Adrenal gland (tissue), 9 donors: ENCODE measurements at regions not wholly inside any gene's neighbourhood (a gene's known extent, or its start where the extent isn't known, plus 50 kb on each side); places are given as distances from the start of the nearest gene placed in this dataset.
A peak's percentile ranks its signal among the peaks of the same experiment; 100 is the strongest.

Source experiments
- DNase-seq, 7 donors: peaks; one replicate each; pipeline ENCODE4 v3.0.0-alpha.2; 2019 to 2020
- H3K27ac ChIP-seq, 5 donors: fragments of 200-600 bp; sonication (generic) in 4 of 5; 1 replicate in 3 of 5; 2 replicates in 2 of 5; pipeline versions ENCODE4 v1.5.1 to v1.8.0; 2016 to 2020; ENCODE audit warnings: mild to moderate bottlenecking in 1 of 5
- H3K27me3 ChIP-seq: fragments of 200-600 bp; 2 replicates; pipeline ENCODE4 v1.8.0; 2021
- H3K36me3 ChIP-seq, 2 donors: fragments of 200-600 bp; replicated peaks in 1 of 2; 1 replicate in 1 of 2; 2 replicates in 1 of 2; pipeline versions ENCODE4 v1.5.1 to v1.8.0; 2018 to 2022
- H3K4me1 ChIP-seq, 2 donors: fragments of 200-600 bp; replicated peaks in 1 of 2; 1 replicate in 1 of 2; 2 replicates in 1 of 2; pipeline versions ENCODE4 v1.5.1 to v1.8.0; 2018 to 2021
- H3K4me3 ChIP-seq, 4 donors: fragments of 200-600 bp; sonication (generic) in 3 of 4; one replicate each; pipeline ENCODE4 v1.5.1; 2016 to 2018
- H3K9me3 ChIP-seq, 3 donors: fragments of 200-600 bp; sonication (generic) in 1 of 3; replicated peaks in 1 of 3; 1 replicate in 2 of 3; 2 replicates in 1 of 3; pipeline versions ENCODE4 v1.5.1 to v1.8.0; 2016 to 2021
- POLR2A ChIP-seq, 2 donors: fragments of 450-650 bp; IDR thresholded peaks; one replicate each; pipeline ENCODE4 v1.6.1; 2017; ENCODE audit warnings: antibody characterized with exemption in 2 of 2, mild to moderate bottlenecking in 2 of 2, moderate library complexity in 1 of 2
- WGBS, 4 donors: extraction: QIAGEN DNeasy Blood & Tissue Kit in 2 of 4; methylation state at CpG; one replicate each; pipeline versions ENCODE4 v1.1.5 to v1.1.7; 2013 to 2017; 5-methylcytosine and 5-hydroxymethylcytosine counted together
- intact Hi-C, 2 donors: fragments of 100-400 bp; cut with DNase I; formaldehyde crosslinking; loops; one replicate each; pipeline versions ENCODE4 v1.14.1 to v1.15.0; 2022 to 2023
- TF ChIP-seq, protein P1 (sequence below), 6 experiments: fragments of 450-650 bp in 4 of 6; fragments of 200-600 bp in 2 of 6; sonication (generic) in 1 of 6; IDR thresholded peaks; 1 replicate in 5 of 6; 2 replicates in 1 of 6; pipeline versions ENCODE4 v1.5.1 to v1.8.0; 2016 to 2021; ENCODE audit warnings: antibody characterized with exemption in 6 of 6, mild to moderate bottlenecking in 2 of 6, moderate library complexity in 1 of 6
- donor health status: healthy with polysubstance abuse.
- donor health status: Bipolar disorder and iron deficiency.
- donor health status: DM: yes; HTN: yes; CAD: no.
- donor health status: DM: no; HTN: no; CAD: no.
- donor health status: DM: no; HTN: no; CAD: no.

GRCh38 chr14:100422556-100423316 lies 99.6 kb downstream of the SLC25A47 start:
- intact Hi-C loops = no loop called here

DNA sequence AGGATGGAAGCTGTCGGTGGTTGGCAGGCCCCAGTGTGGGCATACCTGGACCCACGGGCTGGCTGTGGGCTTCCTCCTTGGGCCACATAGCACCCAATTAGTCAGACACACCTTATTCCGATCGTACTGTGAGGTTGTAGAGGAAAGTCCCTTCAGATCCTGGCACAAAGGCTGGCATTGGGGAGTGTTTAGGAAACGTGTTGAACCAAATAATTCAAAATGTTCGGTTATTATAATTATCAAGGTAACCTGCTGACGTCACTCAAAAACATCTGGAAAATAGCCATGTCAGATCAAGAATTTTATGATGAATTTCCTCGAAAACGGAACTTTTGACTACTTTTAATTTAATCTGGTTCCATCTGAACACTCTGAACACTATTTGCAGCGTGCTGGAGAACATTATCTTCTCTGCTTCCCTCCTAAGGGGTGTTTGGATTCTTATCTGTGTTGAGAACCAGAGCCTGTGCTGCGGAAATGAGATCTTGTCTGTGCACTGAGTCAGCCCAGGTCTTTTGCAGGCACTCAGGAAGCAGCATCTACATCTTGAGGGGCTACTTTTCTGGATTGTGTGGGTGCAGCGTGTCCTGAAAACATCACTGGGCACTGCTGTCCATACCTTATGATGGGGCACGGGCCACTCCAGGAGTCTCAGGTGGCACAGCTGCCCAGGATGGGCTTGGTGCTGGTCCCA lies 100.3 kb downstream of the SLC25A47 start:
- no peaks in the 10 kb centered on the region for H3K9me3 ChIP-seq
- peak overlapping the region in 3 of 5 donors; percentile 2 to 76 (median 67) for H3K27ac ChIP-seq
- DNase-seq = peak in 1 of 7 donors; percentile 82
- peaks cover 0 to 21% of the 10 kb centered on the region in 2 donors for H3K4me1 ChIP-seq
- WGBS, 4 donors = 59 to 80% (median 68%) methylated on average over 11 to 13 of the region's 13 CpGs
- intact Hi-C loops = no loop called here
- no peaks in the 10 kb centered on the region for H3K36me3 ChIP-seq
- no peaks in the 10 kb centered on the region for H3K27me3 ChIP-seq
- H3K4me3 ChIP-seq = no peak overlapping the region
- TF ChIP-seq, protein P1, sequence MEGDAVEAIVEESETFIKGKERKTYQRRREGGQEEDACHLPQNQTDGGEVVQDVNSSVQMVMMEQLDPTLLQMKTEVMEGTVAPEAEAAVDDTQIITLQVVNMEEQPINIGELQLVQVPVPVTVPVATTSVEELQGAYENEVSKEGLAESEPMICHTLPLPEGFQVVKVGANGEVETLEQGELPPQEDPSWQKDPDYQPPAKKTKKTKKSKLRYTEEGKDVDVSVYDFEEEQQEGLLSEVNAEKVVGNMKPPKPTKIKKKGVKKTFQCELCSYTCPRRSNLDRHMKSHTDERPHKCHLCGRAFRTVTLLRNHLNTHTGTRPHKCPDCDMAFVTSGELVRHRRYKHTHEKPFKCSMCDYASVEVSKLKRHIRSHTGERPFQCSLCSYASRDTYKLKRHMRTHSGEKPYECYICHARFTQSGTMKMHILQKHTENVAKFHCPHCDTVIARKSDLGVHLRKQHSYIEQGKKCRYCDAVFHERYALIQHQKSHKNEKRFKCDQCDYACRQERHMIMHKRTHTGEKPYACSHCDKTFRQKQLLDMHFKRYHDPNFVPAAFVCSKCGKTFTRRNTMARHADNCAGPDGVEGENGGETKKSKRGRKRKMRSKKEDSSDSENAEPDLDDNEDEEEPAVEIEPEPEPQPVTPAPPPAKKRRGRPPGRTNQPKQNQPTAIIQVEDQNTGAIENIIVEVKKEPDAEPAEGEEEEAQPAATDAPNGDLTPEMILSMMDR (IDR thresholded peaks at IDR 0.05) = no peak
- TF ChIP-seq POLR2A (IDR thresholded peaks at IDR 0.05) = no peak

More at GRCh38 chr14:100422556-100423316, 99.6 kb downstream of the SLC25A47 start:
- H3K36me3 ChIP-seq = no peaks in the 10 kb centered on the region
- WGBS, 4 donors = 74 to 79% (median 76%) methylated on average over 12 of the region's 12 CpGs
- no peak for TF ChIP-seq POLR2A (IDR thresholded peaks at IDR 0.05)
- TF ChIP-seq, protein P1 (IDR thresholded peaks at IDR 0.05) = no peak
- no peaks in the 10 kb centered on the region for H3K9me3 ChIP-seq
- peak overlapping the region in 3 of 5 donors; percentile 2 to 76 (median 67) for H3K27ac ChIP-seq
- no peak overlapping the region for H3K4me3 ChIP-seq
- no peaks in the 10 kb centered on the region for H3K27me3 ChIP-seq
- DNase-seq = peak in 2 of 7 donors; percentile 44 to 65
- H3K4me1 ChIP-seq = peaks cover 2 to 23% of the 10 kb centered on the region in 2 donors

DNA sequence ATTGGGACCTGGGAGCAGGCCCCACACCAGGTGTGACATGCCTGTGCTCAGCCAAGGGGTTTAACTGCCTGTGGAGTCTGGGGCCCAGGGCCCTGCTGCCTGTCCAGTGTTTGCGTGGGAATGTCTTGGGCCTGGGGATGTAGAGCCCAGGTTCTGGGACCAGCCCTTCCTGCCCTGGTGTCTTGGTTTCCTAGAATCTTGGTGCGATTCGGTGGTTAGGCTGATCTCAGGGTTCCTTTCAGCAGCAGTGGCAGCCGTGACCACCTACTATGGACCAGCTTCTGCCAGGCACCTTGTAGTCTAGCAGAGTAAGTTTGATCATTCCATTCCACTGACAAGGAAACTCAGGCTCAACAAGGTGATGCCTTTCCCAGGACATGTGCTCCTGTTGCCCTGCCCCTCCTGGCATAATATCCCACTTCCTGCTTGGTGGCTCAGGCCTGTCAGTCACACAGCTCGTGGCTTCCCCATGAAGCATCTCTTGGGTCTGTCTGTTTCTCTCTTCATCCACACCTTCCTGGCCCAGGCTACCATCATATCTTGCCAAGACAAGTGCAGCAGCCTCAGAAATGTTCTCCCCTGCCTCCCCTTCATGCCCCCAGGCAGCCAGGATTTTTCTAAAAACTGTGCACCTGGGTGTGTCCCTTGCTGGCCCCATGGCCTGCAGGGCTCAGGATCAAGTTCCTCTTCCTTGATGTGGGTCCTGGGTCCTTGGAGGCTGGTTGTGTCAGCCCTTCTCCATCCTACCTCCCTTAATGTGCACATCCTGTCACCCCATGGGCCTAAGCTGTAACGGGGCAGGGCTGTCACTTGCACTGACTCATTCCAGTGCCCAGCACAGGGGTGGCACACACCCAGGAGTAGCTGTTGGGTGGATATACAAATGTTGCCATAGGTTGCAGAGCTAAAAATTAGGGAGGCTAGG lies 101.6 kb downstream of the SLC25A47 start:
- intact Hi-C loops = no loop called here
- peak in 1 of 7 donors; percentile 54 for DNase-seq

More for the DNA sequence above, 101.6 kb downstream of the SLC25A47 start:
- Histone ChIP-seq H3K27ac (peak overlapping the region in 1 of 5 donors; percentile 76), H3K9me3 (no peaks in the 10 kb centered on the region), H3K4me3 (no peak overlapping the region), H3K36me3 (no peaks in the 10 kb centered on the region), H3K27me3 (no peaks in the 10 kb centered on the region), H3K4me1 (peaks cover 0 to 21% of the 10 kb centered on the region in 2 donors)
- TF ChIP-seq, protein P1 (IDR thresholded peaks at IDR 0.05) = no peak
- TF ChIP-seq POLR2A (IDR thresholded peaks at IDR 0.05) = no peak
- 64 to 85% (median 78%) methylated on average over 3 to 6 of the region's 6 CpGs for WGBS, 4 donors
